ENCODE measurements at regions not wholly inside any gene's neighbourhood (a gene's known extent, or its start where the extent isn't known, plus 50 kb on each side); places are given as distances from the start of the nearest gene placed in this dataset.

- no peaks in the 10 kb centered on the region for H3K36me3 ChIP-seq
- H3K4me1 ChIP-seq: no peaks in the 10 kb centered on the region
- H3K4me3 ChIP-seq: no peak overlapping the region
- intact Hi-C loops (cut with DNase I): no loop called here
- TF ChIP-seq CTCF (IDR thresholded peaks at IDR 0.05): no peak
- H3K27me3 ChIP-seq (ENCODE audit: low read depth): no peaks in the 10 kb centered on the region
- H3K27ac ChIP-seq: no peak overlapping the region
- no peak for DNase-seq
- no peak for ATAC-seq
- H3K9me3 ChIP-seq: no peaks in the 10 kb centered on the region
Measured at GRCh38 chr4:84032372-84032771, 466.7 kb downstream of the NKX6-1 start.

- DNase-seq (no peak), ATAC-seq (no peak)
- intact Hi-C loops (cut with DNase I): no loop called here
- H3K27ac ChIP-seq: no peak overlapping the region
- no peaks in the 10 kb centered on the region for H3K9me3 ChIP-seq
- no peaks in the 10 kb centered on the region for H3K4me1 ChIP-seq
- no peak for TF ChIP-seq CTCF (IDR thresholded peaks at IDR 0.05)
- H3K4me3 ChIP-seq: no peak overlapping the region
- H3K27me3 ChIP-seq (ENCODE audit: low read depth): no peaks in the 10 kb centered on the region
- H3K36me3 ChIP-seq: no peaks in the 10 kb centered on the region
Measured at GRCh38 chr4:84031401-84031800, 467.7 kb downstream of the NKX6-1 start.

GRCh38 chr4:84028340-84028739 is 470.8 kb downstream of the NKX6-1 start:
- no peak for ATAC-seq
- no peak overlapping the region for H3K27ac ChIP-seq
- no peak for DNase-seq
- no peaks in the 10 kb centered on the region for H3K36me3 ChIP-seq
- no peaks in the 10 kb centered on the region for H3K9me3 ChIP-seq
- H3K27me3 ChIP-seq (ENCODE audit: low read depth): no peaks in the 10 kb centered on the region
- intact Hi-C loops (cut with DNase I): no loop called here
- H3K4me1 ChIP-seq: no peaks in the 10 kb centered on the region
- TF ChIP-seq CTCF (IDR thresholded peaks at IDR 0.05): no peak
- no peak overlapping the region for H3K4me3 ChIP-seq

- H3K27me3 ChIP-seq (ENCODE audit: low read depth): no peaks in the 10 kb centered on the region
- intact Hi-C loops (cut with DNase I): no loop called here
- ATAC-seq (no peak), DNase-seq (no peak)
- no peaks in the 10 kb centered on the region for H3K4me1 ChIP-seq
- no peak overlapping the region for H3K27ac ChIP-seq
- H3K36me3 ChIP-seq: no peaks in the 10 kb centered on the region
- H3K4me3 ChIP-seq: no peak overlapping the region
- no peak for TF ChIP-seq CTCF (IDR thresholded peaks at IDR 0.05)
- no peaks in the 10 kb centered on the region for H3K9me3 ChIP-seq
Measured at GRCh38 chr4:84024405-84024804, 474.7 kb downstream of the NKX6-1 start.

- ATAC-seq (no peak), DNase-seq (no peak)
- no peaks in the 10 kb centered on the region for H3K27me3 ChIP-seq (ENCODE audit: low read depth)
- H3K27ac ChIP-seq: no peak overlapping the region
- H3K9me3 ChIP-seq: no peaks in the 10 kb centered on the region
- no peak for TF ChIP-seq CTCF (IDR thresholded peaks at IDR 0.05)
- intact Hi-C loops (cut with DNase I): no loop called here
- no peaks in the 10 kb centered on the region for H3K36me3 ChIP-seq
- H3K4me3 ChIP-seq: no peak overlapping the region
- no peaks in the 10 kb centered on the region for H3K4me1 ChIP-seq
Measured at GRCh38 chr4:84022564-84022963, 476.5 kb downstream of the NKX6-1 start.

GRCh38 chr4:84019626-84020025 is 479.5 kb downstream of the NKX6-1 start:
- DNase-seq (no peak), ATAC-seq (no peak)
- Histone ChIP-seq H3K4me1 (no peaks in the 10 kb centered on the region), H3K36me3 (no peaks in the 10 kb centered on the region), H3K9me3 (no peaks in the 10 kb centered on the region), H3K27me3 (ENCODE audit: low read depth) (no peaks in the 10 kb centered on the region), H3K27ac (no peak overlapping the region), H3K4me3 (no peak overlapping the region)
- intact Hi-C loops (cut with DNase I): no loop called here
- no peak for TF ChIP-seq CTCF (IDR thresholded peaks at IDR 0.05)
